HepG2 (cell line): ENCODE measurements at regions not wholly inside any gene's neighbourhood (a gene's known extent, or its start where the extent isn't known, plus 50 kb on each side); places are given as distances from the start of the nearest gene placed in this dataset.
A peak's percentile ranks its signal among the peaks of the same experiment; 100 is the strongest.

Experiments
- ATAC-seq: fragments of 200-7000 bp; cut with Tn5 transposase; 3 replicates; pipeline ENCODE4 v1.9.1; 2020; ENCODE audit warnings: mild to moderate bottlenecking, moderate library complexity
- BruUV-seq: library from RNA; stranded (reverse); fragments of 400-500 nt; replicated peaks from 2 replicates; lab custom pipeline; 2021; lab: Mats Ljungman, UMichigan
- CTCF ChIA-PET: fragments of 300-600 bp; formaldehyde crosslinking; extraction: SDS; loops from one replicate; lab custom pipeline; 2021; ENCODE audit warnings: low total read pairs, inconsistent platforms, low intra/inter-chr PET ratio; lab: Yijun Ruan, JAX
- POLR2A ChIA-PET: fragments of 350-600 bp; sonication (Branson Sonifier 250); formaldehyde crosslinking; loops from one replicate; lab custom pipeline; 2020; ENCODE audit warnings: antibody characterized with exemption, inconsistent platforms; lab: Yijun Ruan, JAX
- DNase-seq: peaks from one replicate; pipeline ENCODE4 v3.0.0-alpha.2; 2015; ENCODE audit warnings: low spot score
- FAIRE-seq: peaks from 3 replicates; lab custom pipeline; 2011; peaks lifted over from hg19 to GRCh38; lab: Jason Lieb, UNC
- H2AFZ ChIP-seq: one replicate; pipeline ENCODE4 v1.6.1; 2011; ENCODE audit warnings: low read length, inconsistent platforms
- H3K27ac ChIP-seq: fragments of 300-600 bp; 3 replicates; pipeline ENCODE4 v1.8.0; 2011; ENCODE audit warnings: mixed run types, mild to moderate bottlenecking, mixed read lengths, low read length, inconsistent platforms; ENCODE audit not compliant: insufficient read depth; ENCODE audit errors: extremely low read length
- H3K27me3 ChIP-seq, 2 experiments: fragments of 200-600 bp in 1 of 2; 2 replicates in 1 of 2; 3 replicates in 1 of 2; pipeline versions ENCODE4 v1.6.0 to v1.8.0; 2011; ENCODE audit warnings: low read length in 2 of 2, mild to moderate bottlenecking in 2 of 2, moderate library complexity in 2 of 2, inconsistent platforms in 1 of 2; ENCODE audit not compliant: insufficient read depth in 2 of 2, control insufficient read depth in 1 of 2
- H3K36me3 ChIP-seq, 2 experiments: fragments of 200-600 bp in 1 of 2; replicated peaks in 1 of 2; 2 replicates in 1 of 2; 3 replicates in 1 of 2; pipeline versions ENCODE4 v1.5.1 to v1.8.0; 2011; ENCODE audit warnings: low read length in 2 of 2, inconsistent platforms in 1 of 2; ENCODE audit not compliant: insufficient read depth in 2 of 2, control insufficient read depth in 1 of 2
- H3K4me1 ChIP-seq: 2 replicates; pipeline ENCODE4 v1.5.1; 2012; ENCODE audit warnings: low read length, inconsistent platforms; ENCODE audit not compliant: insufficient read depth
- H3K4me2 ChIP-seq: 2 replicates; pipeline ENCODE4 v1.6.0; 2011; ENCODE audit warnings: low read depth, low read length, inconsistent platforms
- H3K4me3 ChIP-seq, 3 experiments: fragments of 200-600 bp in 1 of 3; sonication (generic), shearing (Covaris generic) in 1 of 3; replicated peaks in 1 of 3; 2 replicates each; pipeline ENCODE4 v1.5.1; 2011 to 2016; ENCODE audit warnings: low read length in 3 of 3, inconsistent platforms in 2 of 3, low read depth in 2 of 3, mild to moderate bottlenecking in 2 of 3, control low read depth in 1 of 3, mixed read lengths in 1 of 3; ENCODE audit not compliant: insufficient read depth in 1 of 3
- H3K79me2 ChIP-seq: one replicate; pipeline ENCODE4 v1.6.1; 2011; ENCODE audit warnings: low read length, inconsistent platforms; ENCODE audit not compliant: insufficient read depth
- H3K9ac ChIP-seq: 2 replicates; pipeline ENCODE4 v1.6.0; 2011; ENCODE audit warnings: mild to moderate bottlenecking, low read depth, low read length, inconsistent platforms; ENCODE audit not compliant: insufficient read depth
- H3K9me3 ChIP-seq: 2 replicates; pipeline ENCODE4 v1.5.1; 2012; ENCODE audit warnings: mild to moderate bottlenecking, low read length
- H4K20me1 ChIP-seq: 2 replicates; pipeline ENCODE4 v1.6.0; 2011; ENCODE audit warnings: inconsistent platforms, mild to moderate bottlenecking, low read length, moderate library complexity; ENCODE audit not compliant: insufficient read depth
- BRCA1 ChIP-seq: sonication (generic); formaldehyde crosslinking; IDR thresholded peaks from 2 replicates; pipeline ENCODE4 v1.4.0; 2020; ENCODE audit warnings: missing genetic modification reagents
- MAFF ChIP-seq: IDR thresholded peaks from 2 replicates; pipeline ENCODE4 v1.6.1; 2011; ENCODE audit warnings: low read depth, low read length, improper control_type of control experiment
- MAFK ChIP-seq, 2 experiments: IDR thresholded peaks in 1 of 2; conservative IDR thresholded peaks in 1 of 2; 2 replicates each; pipeline ENCODE4 v1.6.1; 2011; ENCODE audit warnings: improper control_type of control experiment in 2 of 2, low read length in 2 of 2
- SETDB1 ChIP-seq: sonication (generic); formaldehyde crosslinking; IDR thresholded peaks from 2 replicates; pipeline ENCODE4 v1.5.1; 2020; ENCODE audit warnings: missing genetic modification reagents, mild to moderate bottlenecking, borderline replicate concordance
- SNAPC2 ChIP-seq: sonication (generic); formaldehyde crosslinking; IDR thresholded peaks from 2 replicates; pipeline ENCODE4 v1.8.1; 2022; ENCODE audit warnings: mild to moderate bottlenecking, missing genetic modification reagents
- ZNF235 ChIP-seq: sonication (generic); formaldehyde crosslinking; IDR thresholded peaks from 2 replicates; pipeline ENCODE4 v1.8.1; 2023; ENCODE audit warnings: mild to moderate bottlenecking, missing genetic modification reagents, borderline replicate concordance
- ZNF792 ChIP-seq: IDR thresholded peaks from 2 replicates; pipeline ENCODE4 v1.6.1; 2016
- ZSCAN20 ChIP-seq: sonication (generic); formaldehyde crosslinking; IDR thresholded peaks from 2 replicates; pipeline ENCODE4 v1.4.0; 2020; ENCODE audit warnings: missing genetic modification reagents, mild to moderate bottlenecking, borderline replicate concordance
- WGBS: methylation state at CpG from one replicate; pipeline ENCODE4 v1.1.6; 2017; ENCODE audit warnings: low lambda C conversion rate; 5-methylcytosine and 5-hydroxymethylcytosine counted together
- in situ Hi-C: cut with HindIII; loops from 2 replicates; pipeline ENCODE4 v1.10.0; 2017; ENCODE audit warnings: low pct_unique_long_range_greater_than_20kb; ENCODE audit not compliant: extremely low pct_ligation_motif_present
- intact Hi-C: fragments of 100-400 bp; cut with micrococcal nuclease; formaldehyde crosslinking; loops from one replicate; pipeline ENCODE4 v1.10.0; 2022; ENCODE audit not compliant: unreplicated experiment
- TF ChIP-seq, protein P1 (sequence below): sonication (generic); formaldehyde crosslinking; IDR thresholded peaks from 2 replicates; pipeline ENCODE4 v1.4.0; 2020; ENCODE audit warnings: missing genetic modification reagents, borderline replicate concordance
- TF ChIP-seq, protein P2 (sequence below): IDR thresholded peaks from 2 replicates; pipeline ENCODE4 v1.6.1; 2016; ENCODE audit warnings: low read depth, missing genetic modification reagents, missing compliant biosample characterization

DNA sequence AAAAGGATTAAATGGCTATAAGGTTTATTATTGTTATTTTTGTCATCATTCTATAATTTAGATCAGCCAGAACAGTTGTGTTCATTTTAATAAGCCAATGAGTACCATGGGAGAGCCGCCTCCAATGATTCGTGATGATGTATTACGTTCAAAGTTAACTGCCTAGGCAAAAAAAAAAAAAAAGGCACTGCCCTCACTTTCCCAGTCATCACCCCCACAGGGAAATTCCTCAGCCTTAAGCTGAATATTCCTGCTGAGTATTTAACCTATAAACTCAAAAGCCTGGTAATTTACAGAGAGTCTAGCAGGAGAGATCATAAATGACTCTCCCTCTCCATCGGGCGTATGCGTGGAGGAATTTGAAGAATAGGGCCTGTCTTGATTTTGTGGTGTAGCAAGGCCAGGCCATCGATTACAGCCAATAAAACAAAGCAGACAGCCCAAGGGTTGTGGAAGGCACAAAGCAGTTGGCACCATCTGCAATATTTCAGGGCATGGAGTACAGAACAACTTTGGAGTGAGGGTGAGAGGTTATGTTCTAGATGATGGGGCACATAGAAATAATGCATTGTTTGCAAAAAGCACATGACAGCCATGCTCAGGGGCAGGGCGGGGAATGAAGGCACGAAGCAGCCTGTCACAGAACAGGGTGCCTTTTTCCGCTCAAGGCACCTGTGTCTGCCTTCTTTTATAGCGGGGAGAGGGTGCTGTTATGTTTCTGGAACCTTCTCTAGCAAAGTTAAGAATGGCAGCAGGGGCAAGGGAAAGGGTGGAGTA is 138.2 kb upstream of the DTNBP1 start:
- CTCF ChIA-PET = no interaction called here
- Histone ChIP-seq H3K9me3 (no peaks in the 10 kb centered on the region), H2AFZ (no peak overlapping the region), H4K20me1 (no peaks in the 10 kb centered on the region), H3K36me3 (no peaks in the 10 kb centered on the region), H3K4me2 (no peak overlapping the region), H3K4me3 (no peak overlapping the region), H3K79me2 (no peaks in the 10 kb centered on the region), H3K27ac (no peak overlapping the region), H3K4me1 (no peaks in the 10 kb centered on the region), H3K9ac (no peak overlapping the region), H3K27me3 (no peaks in the 10 kb centered on the region; a peak in 1 of 5 replicates)
- FAIRE-seq (no peak), ATAC-seq (no peak), DNase-seq (no peak)
- POLR2A ChIA-PET = no interaction called here
- TF ChIP-seq MAFK (conservative IDR thresholded peaks at IDR 0.05 in 1 of 2, IDR thresholded peaks at IDR 0.05 in 1 of 2; ENCODE audit: low read length in 2 of 2) (peak; percentile 51 to 57), MAFF (peak; percentile 33; the same call in 1 of the 2 replicates), SETDB1 (no peak)
- intact Hi-C loops = no loop called here
- BruUV-seq = no TSS peak
- WGBS = 27% methylated on average over 11 of the region's 11 CpGs
- in situ Hi-C loops = no loop called here

DNA sequence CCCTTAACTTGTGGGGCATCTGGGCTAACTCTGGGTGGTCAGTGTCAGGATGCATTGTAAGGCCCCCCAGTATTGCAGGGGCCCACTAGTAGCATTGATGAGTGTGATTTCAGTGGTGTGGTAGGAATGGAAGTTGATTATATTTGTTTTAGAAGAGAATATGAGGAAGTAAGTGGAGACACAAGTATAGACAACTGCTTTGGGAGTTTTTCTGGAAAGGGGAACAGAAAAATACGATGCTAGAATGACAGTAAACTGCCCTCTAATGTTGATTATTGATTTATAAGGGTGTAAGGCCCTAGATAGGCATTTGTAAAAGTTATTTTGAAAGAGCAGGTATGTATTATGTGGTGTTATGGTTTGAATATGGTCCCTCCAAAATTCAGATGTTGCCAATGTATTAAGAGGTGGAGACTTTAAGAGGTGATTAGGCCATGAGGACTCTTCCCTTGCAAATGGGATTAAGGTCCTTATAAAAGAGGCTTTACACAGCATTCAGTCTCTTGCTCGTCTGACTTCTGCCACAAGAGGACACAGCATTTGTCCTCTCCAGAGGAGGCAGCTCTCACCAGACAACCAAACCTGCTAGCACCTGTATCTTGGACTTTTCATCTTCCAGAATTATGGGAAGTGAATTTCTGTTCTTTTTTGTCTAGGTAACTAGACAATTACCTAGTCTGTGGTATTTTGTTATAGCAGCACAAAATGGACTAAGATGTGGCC is 135.9 kb upstream of the DTNBP1 start:
- Histone ChIP-seq H3K9ac (no peak overlapping the region), H3K79me2 (no peaks in the 10 kb centered on the region), H3K36me3 (no peaks in the 10 kb centered on the region), H2AFZ (no peak overlapping the region), H3K9me3 (no peaks in the 10 kb centered on the region), H3K4me1 (no peaks in the 10 kb centered on the region), H3K27ac (no peak overlapping the region), H3K4me2 (no peak overlapping the region), H4K20me1 (no peaks in the 10 kb centered on the region), H3K27me3 (no peaks in the 10 kb centered on the region; a peak in 1 of 5 replicates), H3K4me3 (no peak overlapping the region)
- intact Hi-C loops (no loop called here), in situ Hi-C loops (no loop called here)
- FAIRE-seq = no peak
- ChIA-PET POLR2A (no interaction called here), CTCF (no interaction called here)
- no peak for DNase-seq
- WGBS = 0% methylated on average over 2 of the region's 2 CpGs
- BruUV-seq = no TSS peak
- ATAC-seq = no peak
- TF ChIP-seq ZNF235 (no peak), BRCA1 (CRISPR knock-in tag) (no peak), SNAPC2 (no peak), ZSCAN20 (no peak), ZNF792 (CRISPR knock-in tag) (no peak)
- TF ChIP-seq, protein P1, sequence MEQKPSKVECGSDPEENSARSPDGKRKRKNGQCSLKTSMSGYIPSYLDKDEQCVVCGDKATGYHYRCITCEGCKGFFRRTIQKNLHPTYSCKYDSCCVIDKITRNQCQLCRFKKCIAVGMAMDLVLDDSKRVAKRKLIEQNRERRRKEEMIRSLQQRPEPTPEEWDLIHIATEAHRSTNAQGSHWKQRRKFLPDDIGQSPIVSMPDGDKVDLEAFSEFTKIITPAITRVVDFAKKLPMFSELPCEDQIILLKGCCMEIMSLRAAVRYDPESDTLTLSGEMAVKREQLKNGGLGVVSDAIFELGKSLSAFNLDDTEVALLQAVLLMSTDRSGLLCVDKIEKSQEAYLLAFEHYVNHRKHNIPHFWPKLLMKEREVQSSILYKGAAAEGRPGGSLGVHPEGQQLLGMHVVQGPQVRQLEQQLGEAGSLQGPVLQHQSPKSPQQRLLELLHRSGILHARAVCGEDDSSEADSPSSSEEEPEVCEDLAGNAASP (CRISPR knock-in tag) = no peak
- TF ChIP-seq, protein P2, sequence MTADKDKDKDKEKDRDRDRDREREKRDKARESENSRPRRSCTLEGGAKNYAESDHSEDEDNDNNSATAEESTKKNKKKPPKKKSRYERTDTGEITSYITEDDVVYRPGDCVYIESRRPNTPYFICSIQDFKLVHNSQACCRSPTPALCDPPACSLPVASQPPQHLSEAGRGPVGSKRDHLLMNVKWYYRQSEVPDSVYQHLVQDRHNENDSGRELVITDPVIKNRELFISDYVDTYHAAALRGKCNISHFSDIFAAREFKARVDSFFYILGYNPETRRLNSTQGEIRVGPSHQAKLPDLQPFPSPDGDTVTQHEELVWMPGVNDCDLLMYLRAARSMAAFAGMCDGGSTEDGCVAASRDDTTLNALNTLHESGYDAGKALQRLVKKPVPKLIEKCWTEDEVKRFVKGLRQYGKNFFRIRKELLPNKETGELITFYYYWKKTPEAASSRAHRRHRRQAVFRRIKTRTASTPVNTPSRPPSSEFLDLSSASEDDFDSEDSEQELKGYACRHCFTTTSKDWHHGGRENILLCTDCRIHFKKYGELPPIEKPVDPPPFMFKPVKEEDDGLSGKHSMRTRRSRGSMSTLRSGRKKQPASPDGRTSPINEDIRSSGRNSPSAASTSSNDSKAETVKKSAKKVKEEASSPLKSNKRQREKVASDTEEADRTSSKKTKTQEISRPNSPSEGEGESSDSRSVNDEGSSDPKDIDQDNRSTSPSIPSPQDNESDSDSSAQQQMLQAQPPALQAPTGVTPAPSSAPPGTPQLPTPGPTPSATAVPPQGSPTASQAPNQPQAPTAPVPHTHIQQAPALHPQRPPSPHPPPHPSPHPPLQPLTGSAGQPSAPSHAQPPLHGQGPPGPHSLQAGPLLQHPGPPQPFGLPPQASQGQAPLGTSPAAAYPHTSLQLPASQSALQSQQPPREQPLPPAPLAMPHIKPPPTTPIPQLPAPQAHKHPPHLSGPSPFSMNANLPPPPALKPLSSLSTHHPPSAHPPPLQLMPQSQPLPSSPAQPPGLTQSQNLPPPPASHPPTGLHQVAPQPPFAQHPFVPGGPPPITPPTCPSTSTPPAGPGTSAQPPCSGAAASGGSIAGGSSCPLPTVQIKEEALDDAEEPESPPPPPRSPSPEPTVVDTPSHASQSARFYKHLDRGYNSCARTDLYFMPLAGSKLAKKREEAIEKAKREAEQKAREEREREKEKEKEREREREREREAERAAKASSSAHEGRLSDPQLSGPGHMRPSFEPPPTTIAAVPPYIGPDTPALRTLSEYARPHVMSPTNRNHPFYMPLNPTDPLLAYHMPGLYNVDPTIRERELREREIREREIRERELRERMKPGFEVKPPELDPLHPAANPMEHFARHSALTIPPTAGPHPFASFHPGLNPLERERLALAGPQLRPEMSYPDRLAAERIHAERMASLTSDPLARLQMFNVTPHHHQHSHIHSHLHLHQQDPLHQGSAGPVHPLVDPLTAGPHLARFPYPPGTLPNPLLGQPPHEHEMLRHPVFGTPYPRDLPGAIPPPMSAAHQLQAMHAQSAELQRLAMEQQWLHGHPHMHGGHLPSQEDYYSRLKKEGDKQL (CRISPR knock-in tag) = no peak
